Lung (tissue), 11 donors: ENCODE measurements at regions not wholly inside any gene's neighbourhood (a gene's known extent, or its start where the extent isn't known, plus 50 kb on each side); places are given as distances from the start of the nearest gene placed in this dataset.
"Not testable (repeated sequence)": the region's sequence is repeated elsewhere in the genome, so short reads cannot be mapped to it uniquely, and the experiment has no call there.

Source experiments
- ATAC-seq: fragments of 200-7000 bp; cut with Tn5 transposase; one replicate; pipeline ENCODE4 v1.9.1; 2020; ENCODE audit warnings: moderate number of reproducible peaks; ENCODE audit not compliant: insufficient read depth, low FRiP score
- DNase-seq, 3 donors: peaks; one replicate each; pipeline ENCODE4 v3.0.0-alpha.2; 2013 to 2017
- H3K27ac ChIP-seq, 2 donors: one replicate each; pipeline ENCODE4 v1.5.1; 2013; ENCODE audit warnings: mild to moderate bottlenecking in 2 of 2, moderate library complexity in 2 of 2, control low read depth in 1 of 2, inconsistent platforms in 1 of 2, low read depth in 1 of 2, low read length in 1 of 2
- H3K27me3 ChIP-seq, 3 donors: one replicate each; pipeline ENCODE4 v1.5.1; 2013; ENCODE audit warnings: low read length in 2 of 3; ENCODE audit not compliant: control insufficient read depth in 3 of 3, insufficient read depth in 3 of 3
- H3K36me3 ChIP-seq, 4 donors: one replicate each; pipeline ENCODE4 v1.5.1; 2013; ENCODE audit warnings: low read length in 4 of 4, mild to moderate bottlenecking in 1 of 4, moderate library complexity in 1 of 4; ENCODE audit not compliant: control insufficient read depth in 4 of 4, insufficient read depth in 4 of 4
- H3K4me1 ChIP-seq, 5 donors: one replicate each; pipeline ENCODE4 v1.5.1; 2013; ENCODE audit warnings: low read length in 5 of 5, mild to moderate bottlenecking in 2 of 5, moderate library complexity in 1 of 5; ENCODE audit not compliant: control insufficient read depth in 5 of 5, insufficient read depth in 5 of 5
- H3K4me3 ChIP-seq: one replicate; pipeline ENCODE4 v1.5.1; 2013; ENCODE audit warnings: mild to moderate bottlenecking, control low read depth, moderate library complexity
- H3K9ac ChIP-seq, 2 donors: one replicate each; pipeline ENCODE4 v1.5.1; 2013; ENCODE audit warnings: low read length in 2 of 2, control low read depth in 1 of 2; ENCODE audit not compliant: insufficient read depth in 1 of 2
- H3K9me3 ChIP-seq, 4 donors: one replicate each; pipeline ENCODE4 v1.5.1; 2013; ENCODE audit warnings: low read length in 3 of 4, mild to moderate bottlenecking in 1 of 4, moderate library complexity in 1 of 4; ENCODE audit not compliant: control insufficient read depth in 4 of 4, insufficient read depth in 3 of 4
- WGBS, 2 donors: extraction: QIAGEN DNeasy Blood & Tissue Kit; methylation state at CpG; one replicate each; pipeline ENCODE4 v1.1.7; 2013; 5-methylcytosine and 5-hydroxymethylcytosine counted together
- TF ChIP-seq, protein P1 (sequence below): IDR thresholded peaks from 2 replicates; pipeline ENCODE4 v1.5.1; 2012; ENCODE audit warnings: mild to moderate bottlenecking; ENCODE audit errors: control extremely low read depth, extremely low read depth
- donor health status: control.
- donor health status: control.
- donor health status: Bipolar disorder and iron deficiency.
- donor health status: healthy.
- donor health status: DM: yes; HTN: yes; CAD: no.

DNA sequence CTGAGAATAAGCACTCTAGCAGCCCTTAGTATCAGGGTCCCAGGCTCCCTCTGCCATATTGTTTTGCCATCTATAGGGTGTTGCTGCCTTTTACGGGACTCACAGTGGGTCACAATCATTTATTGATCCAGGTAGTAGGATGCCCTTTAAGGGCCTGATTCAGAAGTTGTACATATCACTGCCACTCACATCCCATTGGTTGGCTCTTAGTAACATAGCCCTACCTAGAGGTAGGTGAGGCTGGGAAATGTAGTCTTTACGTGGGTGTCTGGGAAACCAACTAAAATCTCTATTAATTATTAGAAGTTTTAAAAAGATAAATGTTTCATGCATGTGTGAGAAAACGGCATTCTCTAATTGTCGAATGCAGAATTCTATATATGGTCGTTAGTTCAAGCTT lies 78.8 kb upstream of the ATP5PO start:
- Histone ChIP-seq H3K4me3 (no peak overlapping the region), H3K36me3 (no peaks in the 10 kb centered on the region), H3K9me3 (peaks cover 0 to 6% (median 0%) of the 10 kb centered on the region in 4 donors), H3K4me1 (peaks cover 0 to 5% (median 0%) of the 10 kb centered on the region in 5 donors), H3K27me3 (peaks cover 0 to 3% (median 0%) of the 10 kb centered on the region in 3 donors), H3K9ac (no peak overlapping the region), H3K27ac (no peak overlapping the region)
- TF ChIP-seq, protein P1, sequence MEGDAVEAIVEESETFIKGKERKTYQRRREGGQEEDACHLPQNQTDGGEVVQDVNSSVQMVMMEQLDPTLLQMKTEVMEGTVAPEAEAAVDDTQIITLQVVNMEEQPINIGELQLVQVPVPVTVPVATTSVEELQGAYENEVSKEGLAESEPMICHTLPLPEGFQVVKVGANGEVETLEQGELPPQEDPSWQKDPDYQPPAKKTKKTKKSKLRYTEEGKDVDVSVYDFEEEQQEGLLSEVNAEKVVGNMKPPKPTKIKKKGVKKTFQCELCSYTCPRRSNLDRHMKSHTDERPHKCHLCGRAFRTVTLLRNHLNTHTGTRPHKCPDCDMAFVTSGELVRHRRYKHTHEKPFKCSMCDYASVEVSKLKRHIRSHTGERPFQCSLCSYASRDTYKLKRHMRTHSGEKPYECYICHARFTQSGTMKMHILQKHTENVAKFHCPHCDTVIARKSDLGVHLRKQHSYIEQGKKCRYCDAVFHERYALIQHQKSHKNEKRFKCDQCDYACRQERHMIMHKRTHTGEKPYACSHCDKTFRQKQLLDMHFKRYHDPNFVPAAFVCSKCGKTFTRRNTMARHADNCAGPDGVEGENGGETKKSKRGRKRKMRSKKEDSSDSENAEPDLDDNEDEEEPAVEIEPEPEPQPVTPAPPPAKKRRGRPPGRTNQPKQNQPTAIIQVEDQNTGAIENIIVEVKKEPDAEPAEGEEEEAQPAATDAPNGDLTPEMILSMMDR, result no peak
- ATAC-seq (no peak), DNase-seq (no peak)
- WGBS, 2 donors, result 86 to 97% methylated on average over 5 of the region's 5 CpGs

DNA sequence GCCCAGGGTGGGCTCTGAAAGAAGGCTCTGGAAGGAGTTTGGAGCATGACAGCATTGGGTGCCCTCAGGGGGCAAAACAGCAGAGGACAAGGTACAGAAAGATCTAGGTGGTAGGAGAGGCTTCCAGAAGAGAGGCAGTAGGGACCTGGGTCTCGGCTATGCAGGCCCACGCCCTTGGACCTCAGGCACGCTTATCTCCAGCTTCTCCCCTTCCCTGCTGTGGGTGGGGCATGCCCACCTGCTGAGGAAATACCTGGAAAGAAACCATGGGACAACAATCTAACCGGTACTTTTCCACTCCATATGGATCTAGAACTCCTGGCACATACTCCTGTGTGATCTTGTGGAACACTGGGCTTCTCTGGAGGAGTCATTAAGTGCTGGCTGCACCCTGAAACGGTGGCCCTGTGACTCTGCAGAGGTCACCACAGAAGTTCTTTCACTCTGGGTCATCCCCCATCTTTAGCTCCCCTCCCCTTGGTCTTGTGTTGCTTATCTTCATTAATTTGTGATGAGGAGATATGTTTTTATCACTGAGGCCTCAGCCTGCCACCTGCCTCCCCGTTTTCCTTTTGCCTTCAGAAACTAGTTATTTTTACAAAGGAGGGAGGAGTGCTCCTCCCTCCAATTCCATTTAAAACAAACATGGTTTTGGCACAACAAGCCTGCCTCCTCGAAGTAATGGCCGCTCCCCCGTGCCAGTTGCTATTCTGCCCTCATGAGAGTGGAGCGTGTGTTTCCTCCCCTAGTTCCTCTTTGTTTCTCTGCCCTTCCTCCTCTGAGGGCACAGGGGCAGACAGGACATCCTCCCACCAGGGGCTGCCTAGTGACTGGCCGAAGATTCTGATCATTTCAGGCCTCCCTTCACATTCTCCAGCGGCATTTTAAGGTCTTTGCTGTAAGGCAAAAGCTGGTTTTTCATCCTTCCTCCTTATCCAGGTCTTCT lies 78.0 kb upstream of the ATP5PO start:
- DNase-seq (no peak), ATAC-seq (no peak)
- no peak overlapping the region for H3K4me3 ChIP-seq
- WGBS, 2 donors, result 40 to 45% methylated on average over 12 of the region's 12 CpGs
- TF ChIP-seq, protein P1, result no peak
- no peak overlapping the region for H3K27ac ChIP-seq
- no peaks in the 10 kb centered on the region for H3K36me3 ChIP-seq
- peaks cover 0 to 6% (median 0%) of the 10 kb centered on the region in 4 donors for H3K9me3 ChIP-seq
- H3K9ac ChIP-seq, result no peak overlapping the region
- H3K27me3 ChIP-seq, result peaks cover 0 to 3% (median 0%) of the 10 kb centered on the region in 3 donors
- H3K4me1 ChIP-seq, result peaks cover 0 to 5% (median 0%) of the 10 kb centered on the region in 5 donors

DNA sequence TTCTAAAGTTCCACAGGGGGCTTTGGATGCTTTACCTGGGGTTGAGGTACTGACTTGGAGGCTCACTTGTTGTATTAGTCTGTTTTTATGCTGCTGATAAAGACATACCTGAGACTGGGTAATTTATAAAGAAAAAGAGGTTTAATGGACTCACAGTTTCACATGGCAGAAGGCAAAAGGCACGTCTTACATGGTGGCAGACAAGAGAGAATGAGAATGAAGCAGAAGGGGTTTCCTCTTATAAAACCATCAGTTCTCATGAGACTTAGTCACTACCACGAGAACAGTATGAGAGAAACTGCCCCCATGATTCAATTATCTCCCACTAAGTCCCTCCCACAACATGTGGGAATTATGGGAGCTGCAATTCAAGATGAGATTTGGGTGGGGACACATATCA lies 76.8 kb upstream of the ATP5PO start:
- ATAC-seq, result not testable (repeated sequence)

DNA sequence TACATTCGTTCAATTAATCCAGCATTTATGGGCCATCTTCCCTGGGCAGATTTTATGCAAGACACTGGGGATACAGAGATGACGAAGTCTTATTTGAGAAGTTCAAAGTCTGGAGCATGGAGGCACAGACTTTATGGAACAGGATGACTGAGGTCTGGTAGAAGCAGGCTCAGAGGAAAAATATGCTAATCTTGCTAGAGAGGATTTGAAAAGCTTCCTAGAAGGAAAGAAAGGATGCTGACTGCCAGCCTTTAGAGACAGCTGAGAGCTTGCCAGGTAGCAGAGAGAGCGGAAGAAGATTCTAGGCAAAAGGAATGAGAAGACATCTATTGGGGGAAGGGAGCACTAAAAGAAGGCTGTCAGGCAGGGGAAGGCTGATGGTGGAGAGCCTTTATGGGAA lies 75.5 kb upstream of the ATP5PO start:
- H3K9me3 ChIP-seq, result peaks cover 0 to 2% (median 0%) of the 10 kb centered on the region in 4 donors
- 91 to 95% methylated on average over 3 of the region's 3 CpGs for WGBS, 2 donors

More for the DNA sequence above, 76.8 kb upstream of the ATP5PO start:
- 64 to 75% methylated on average over 2 of the region's 2 CpGs for WGBS, 2 donors
- H3K27ac ChIP-seq, H3K27me3 ChIP-seq, H3K9me3 ChIP-seq, H3K9ac ChIP-seq, H3K36me3 ChIP-seq, H3K4me3 ChIP-seq, H3K4me1 ChIP-seq, DNase-seq: not testable (repeated sequence)

More for the DNA sequence above, 75.5 kb upstream of the ATP5PO start:
- DNase-seq (no peak), ATAC-seq (no peak)
- TF ChIP-seq, protein P1, result no peak
- Histone ChIP-seq H3K4me1 (peaks cover 0 to 5% (median 0%) of the 10 kb centered on the region in 5 donors), H3K9ac (no peak overlapping the region), H3K4me3 (no peak overlapping the region), H3K27ac (no peak overlapping the region), H3K36me3 (no peaks in the 10 kb centered on the region), H3K27me3 (peaks cover 0 to 3% (median 0%) of the 10 kb centered on the region in 3 donors)
